ENCODE measurements at regions not wholly inside any gene's neighbourhood (a gene's known extent, or its start where the extent isn't known, plus 50 kb on each side); places are given as distances from the start of the nearest gene placed in this dataset.

- no peak for DNase-seq
- CTCF ChIA-PET: interaction anchor here (0.7 kb wide), 1 partner anchor 231 kb away, joined by 5 read pairs; no protein-coding TSS in a partner anchor
- POLR2A ChIA-PET (ENCODE audit: unreplicated experiment): no interaction called here
- Histone ChIP-seq H3K36me3 (ENCODE audit: low read depth) (no peaks in the 10 kb centered on the region), H2AFZ (no peak overlapping the region), H3K4me3 (no peak overlapping the region), H4K20me1 (ENCODE audit: insufficient read depth) (no peaks in the 10 kb centered on the region), H3K4me2 (no peak overlapping the region), H3K9me3 (ENCODE audit: insufficient read depth, low read depth) (peaks cover 7% of the 10 kb centered on the region), H3K4me1 (replicated peaks; ENCODE audit: insufficient read depth) (0 out of 2 replicates have a peak, but pooled peaks cover 4% of the 10 kb centered on the region), H3K9me2 (ENCODE audit: insufficient read depth) (no peaks in the 10 kb centered on the region), H3K79me2 (ENCODE audit: low read depth) (no peaks in the 10 kb centered on the region), H3F3A (ENCODE audit: insufficient read depth, low read depth) (no peaks in the 10 kb centered on the region), H3K27me3 (ENCODE audit: insufficient read depth, low read depth) (no peaks in the 10 kb centered on the region), H3K27ac (no peak overlapping the region)
- intact Hi-C loops (cut with micrococcal nuclease; ENCODE audit: unreplicated experiment): no loop called here
- BruUV-seq (replicated peaks): no TSS peak
- TF ChIP-seq EZH2 (IDR thresholded peaks at IDR 0.05; ENCODE audit: low read depth) (no peak), CTCF (conservative IDR thresholded peaks at IDR 0.05) (no peak)
These were observed 268.9 kb downstream of the IRS2 start for GRCh38 chr13:109517517-109517916.

- intact Hi-C loops (cut with micrococcal nuclease; ENCODE audit: unreplicated experiment): no loop called here
- H3K4me2 ChIP-seq: no peak overlapping the region
These were observed 270.2 kb downstream of the IRS2 start for GRCh38 chr13:109516186-109516585.

GRCh38 chr13:109510013-109510412 lies 276.4 kb downstream of the IRS2 start:
- Histone ChIP-seq H3K4me3 (no peak overlapping the region), H3K36me3 (ENCODE audit: low read depth) (no peaks in the 10 kb centered on the region), H3K4me1 (replicated peaks; ENCODE audit: insufficient read depth) (peaks cover 11% of the 10 kb centered on the region), H2AFZ (no peak overlapping the region), H3K9me2 (ENCODE audit: insufficient read depth) (no peaks in the 10 kb centered on the region), H3K9me3 (ENCODE audit: insufficient read depth, low read depth) (0 out of 2 replicates have a peak, but pooled peaks cover under 1% of the 10 kb centered on the region), H4K20me1 (ENCODE audit: insufficient read depth) (no peaks in the 10 kb centered on the region), H3K79me2 (ENCODE audit: low read depth) (no peaks in the 10 kb centered on the region), H3K4me2 (no peak overlapping the region), H3K27ac (no peak overlapping the region), H3F3A (ENCODE audit: insufficient read depth, low read depth) (no peaks in the 10 kb centered on the region), H3K27me3 (ENCODE audit: insufficient read depth, low read depth) (no peaks in the 10 kb centered on the region)
- DNase-seq: no peak
- POLR2A ChIA-PET (ENCODE audit: unreplicated experiment): no interaction called here
- intact Hi-C loops (cut with micrococcal nuclease; ENCODE audit: unreplicated experiment): no loop called here
- BruUV-seq (replicated peaks): no TSS peak
- CTCF ChIA-PET: interaction anchor here (0.7 kb wide), 1 partner anchor 236 kb away, joined by 3 read pairs; no protein-coding TSS in a partner anchor
- no peak for TF ChIP-seq EZH2 (IDR thresholded peaks at IDR 0.05; ENCODE audit: low read depth)
- no peak for TF ChIP-seq CTCF (conservative IDR thresholded peaks at IDR 0.05)

More at GRCh38 chr13:109516186-109516585, 270.2 kb downstream of the IRS2 start:
- Histone ChIP-seq H3K27me3 (ENCODE audit: insufficient read depth, low read depth) (no peaks in the 10 kb centered on the region), H3F3A (ENCODE audit: insufficient read depth, low read depth) (no peaks in the 10 kb centered on the region), H3K9me3 (ENCODE audit: insufficient read depth, low read depth) (peaks cover 7% of the 10 kb centered on the region), H2AFZ (no peak overlapping the region), H3K27ac (no peak overlapping the region), H3K9me2 (ENCODE audit: insufficient read depth) (no peaks in the 10 kb centered on the region), H3K4me1 (replicated peaks; ENCODE audit: insufficient read depth) (0 out of 2 replicates have a peak, but pooled peaks cover 4% of the 10 kb centered on the region), H3K79me2 (ENCODE audit: low read depth) (no peaks in the 10 kb centered on the region), H4K20me1 (ENCODE audit: insufficient read depth) (no peaks in the 10 kb centered on the region), H3K4me3 (no peak overlapping the region), H3K36me3 (ENCODE audit: low read depth) (no peaks in the 10 kb centered on the region)
- CTCF ChIA-PET: no interaction called here
- no peak for DNase-seq
- POLR2A ChIA-PET (ENCODE audit: unreplicated experiment): interaction anchor here (0.7 kb wide), 1 partner anchor 775 kb away, joined by 6 read pairs; no protein-coding TSS in a partner anchor
- no TSS peak for BruUV-seq (replicated peaks)
- TF ChIP-seq CTCF (conservative IDR thresholded peaks at IDR 0.05): no peak
